ENCODE measurements at regions not wholly inside any gene's neighbourhood (a gene's known extent, or its start where the extent isn't known, plus 50 kb on each side); places are given as distances from the start of the nearest gene placed in this dataset.

GRCh38 chr12:72178871-72179270, 93.3 kb upstream of the TRHDE start (continued):
- no peak for TF ChIP-seq CTBP2 (IDR thresholded peaks at IDR 0.05; ENCODE audit: borderline replicate concordance, insufficient read depth, insufficient read length, low read length)
- TF ChIP-seq BRCA1 (IDR thresholded peaks at IDR 0.05; ENCODE audit: low read depth, low read length), result no peak
- no peak for TF ChIP-seq TBP (IDR thresholded peaks at IDR 0.05; ENCODE audit: low read depth, low read length)
- no peak for TF ChIP-seq HDAC2 (IDR thresholded peaks at IDR 0.05; ENCODE audit: borderline replicate concordance in 1 of 2, low read depth in 2 of 2, low read length in 2 of 2)
- no peak for TF ChIP-seq PHF8 (conservative IDR thresholded peaks at IDR 0.05; ENCODE audit: low read depth, low read length)
- no peak for TF ChIP-seq RNF2 (IDR thresholded peaks at IDR 0.05; ENCODE audit: borderline replicate concordance, low read depth, low read length, missing control alignments, poor library complexity, severe bottlenecking)
- no peak for TF ChIP-seq TAF1 (IDR thresholded peaks at IDR 0.05; ENCODE audit: low read depth, low read length)
- TF ChIP-seq KDM1A (IDR thresholded peaks at IDR 0.05; ENCODE audit: borderline replicate concordance, low read length), result no peak
- TF ChIP-seq FOSL1 (IDR thresholded peaks at IDR 0.05; ENCODE audit: insufficient read depth, low read depth, low read length), result no peak
- TF ChIP-seq ATF3 (IDR thresholded peaks at IDR 0.05; ENCODE audit: insufficient read depth, low read depth, low read length), result no peak
- TF ChIP-seq POLR2AphosphoS5 (IDR thresholded peaks at IDR 0.05; ENCODE audit: low read depth, low read length), result no peak
- TF ChIP-seq SUZ12 (IDR thresholded peaks at IDR 0.05; ENCODE audit: low read length), result no peak
- TF ChIP-seq GTF2F1 (IDR thresholded peaks at IDR 0.05; ENCODE audit: borderline replicate concordance, low read depth, low read length), result no peak
- no peak for TF ChIP-seq NRF1 (IDR thresholded peaks at IDR 0.05; ENCODE audit: low read depth, low read length)
- TF ChIP-seq POU5F1 (IDR thresholded peaks at IDR 0.05; ENCODE audit: low read depth, low read length), result no peak
- no peak for TF ChIP-seq JUND (IDR thresholded peaks at IDR 0.05; ENCODE audit: low read length)
- TF ChIP-seq CHD1 (IDR thresholded peaks at IDR 0.05; ENCODE audit: low read depth, low read length), result no peak
- TF ChIP-seq, protein P1, sequence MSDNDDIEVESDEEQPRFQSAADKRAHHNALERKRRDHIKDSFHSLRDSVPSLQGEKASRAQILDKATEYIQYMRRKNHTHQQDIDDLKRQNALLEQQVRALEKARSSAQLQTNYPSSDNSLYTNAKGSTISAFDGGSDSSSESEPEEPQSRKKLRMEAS (IDR thresholded peaks at IDR 0.05), result no peak

Data from H1 (cell line).